Endothelial cell of umbilical vein (primary cell): ENCODE measurements at regions not wholly inside any gene's neighbourhood (a gene's known extent, or its start where the extent isn't known, plus 50 kb on each side); places are given as distances from the start of the nearest gene placed in this dataset.

ENCODE experiments used
- BruUV-seq: library from RNA; stranded (reverse); fragments of 400-500 nt; replicated peaks from 2 replicates; lab custom pipeline; 2021; lab: Mats Ljungman, UMichigan
- CTCF ChIA-PET: fragments of 300-600, 350-600 bp; sonication (Branson Sonifier 250); formaldehyde crosslinking; loops from one replicate; lab custom pipeline; 2021; ENCODE audit warnings: antibody characterized with exemption, inconsistent platforms; lab: Charles Lee
- POLR2A ChIA-PET: fragments of 300-600, 350-600 bp; sonication (Branson Sonifier 250); formaldehyde crosslinking; loops from one replicate; lab custom pipeline; 2021; ENCODE audit warnings: antibody characterized with exemption, inconsistent platforms; lab: Charles Lee
- DNase-seq: peaks from one replicate; pipeline ENCODE4 v3.0.0-alpha.2; 2011; ENCODE audit warnings: low read depth, low spot score
- FAIRE-seq: peaks from 2 replicates; lab custom pipeline; 2011; peaks lifted over from hg19 to GRCh38; lab: Jason Lieb, UNC
- H2AFZ ChIP-seq: 2 replicates; pipeline ENCODE4 v1.6.0; 2012; ENCODE audit warnings: low read depth, low read length, control low read depth, inconsistent platforms
- H3K27ac ChIP-seq: 2 replicates; pipeline ENCODE4 v1.5.1; 2011; ENCODE audit warnings: low read depth, mild to moderate bottlenecking, control low read depth, low read length, moderate library complexity; ENCODE audit not compliant: insufficient read depth
- H3K27me3 ChIP-seq, 2 experiments: 2 replicates each; pipeline versions ENCODE4 v1.6.0 to v1.6.1; 2011; ENCODE audit warnings: low read length in 2 of 2, mixed read lengths in 1 of 2; ENCODE audit not compliant: control insufficient read depth in 2 of 2, insufficient read depth in 2 of 2
- H3K36me3 ChIP-seq, 2 experiments: 2 replicates in 1 of 2; 3 replicates in 1 of 2; pipeline ENCODE4 v1.5.1; 2011; ENCODE audit warnings: low read length in 2 of 2, mild to moderate bottlenecking in 1 of 2, moderate library complexity in 1 of 2; ENCODE audit not compliant: control insufficient read depth in 2 of 2, insufficient read depth in 2 of 2; ENCODE audit errors: extremely low read depth in 1 of 2
- H3K4me1 ChIP-seq: 3 replicates; pipeline ENCODE4 v1.5.1; 2011; ENCODE audit warnings: mild to moderate bottlenecking, low read length; ENCODE audit not compliant: control insufficient read depth, insufficient read depth; ENCODE audit errors: extremely low read depth
- H3K4me2 ChIP-seq: 2 replicates; pipeline ENCODE4 v1.6.1; 2011; ENCODE audit warnings: low read length, control low read depth, mixed read lengths; ENCODE audit not compliant: insufficient read depth
- H3K4me3 ChIP-seq, 3 experiments: fragments of 200-600 bp in 1 of 3; sonication (generic), shearing (Covaris generic) in 1 of 3; replicated peaks in 1 of 3; 2 replicates each; pipeline ENCODE4 v1.5.1; 2011 to 2016; ENCODE audit warnings: control low read depth in 3 of 3, low read length in 3 of 3, mild to moderate bottlenecking in 2 of 3, inconsistent platforms in 1 of 3, low read depth in 1 of 3, moderate library complexity in 1 of 3; ENCODE audit not compliant: insufficient read depth in 1 of 3
- H3K79me2 ChIP-seq: 2 replicates; pipeline ENCODE4 v1.6.0; 2012; ENCODE audit warnings: low read length, inconsistent platforms; ENCODE audit not compliant: control insufficient read depth, insufficient read depth
- H3K9ac ChIP-seq: replicated peaks from 2 replicates; pipeline ENCODE3; 2011; ENCODE audit warnings: low read length, control low read depth; ENCODE audit not compliant: insufficient read depth; ENCODE audit errors: extremely low read depth
- H3K9me1 ChIP-seq: replicated peaks from 3 replicates; pipeline ENCODE4 v1.6.0; 2011; ENCODE audit warnings: mild to moderate bottlenecking, low read length; ENCODE audit not compliant: control insufficient read depth, insufficient read depth; ENCODE audit errors: extremely low read depth
- H3K9me3 ChIP-seq: replicated peaks from 2 replicates; pipeline ENCODE4 v1.5.1; 2012; ENCODE audit warnings: low read length, inconsistent platforms; ENCODE audit not compliant: control insufficient read depth, insufficient read depth
- H4K20me1 ChIP-seq: replicated peaks from 2 replicates; pipeline ENCODE3; 2011; ENCODE audit warnings: mild to moderate bottlenecking, low read length; ENCODE audit not compliant: control insufficient read depth, insufficient read depth; ENCODE audit errors: extremely low read depth
- EZH2 ChIP-seq: IDR thresholded peaks from 2 replicates; pipeline ENCODE4 v1.6.1; 2012; ENCODE audit warnings: borderline replicate concordance, low read depth, mild to moderate bottlenecking, moderate library complexity, low read length, inconsistent platforms; ENCODE audit not compliant: severe bottlenecking
- FOS ChIP-seq: IDR thresholded peaks from 2 replicates; pipeline ENCODE4 v1.6.1; 2011; ENCODE audit warnings: mild to moderate bottlenecking, low read length, moderate library complexity, borderline replicate concordance; ENCODE audit not compliant: insufficient read depth
- GATA2 ChIP-seq: IDR thresholded peaks from 2 replicates; pipeline ENCODE4 v1.7.0; 2011; ENCODE audit warnings: low read depth, mild to moderate bottlenecking, moderate library complexity, mixed read lengths, low read length; ENCODE audit not compliant: insufficient read length, insufficient read depth
- JUN ChIP-seq: IDR thresholded peaks from 2 replicates; pipeline ENCODE4 v1.6.1; 2011; ENCODE audit warnings: borderline replicate concordance, low read depth; ENCODE audit not compliant: insufficient read length, insufficient read depth
- MYC ChIP-seq: IDR thresholded peaks from one replicate; pipeline ENCODE4 v1.6.1; 2011; ENCODE audit warnings: mild to moderate bottlenecking, low read depth, low read length
- POLR2A ChIP-seq: IDR thresholded peaks from 2 replicates; pipeline ENCODE4 v1.6.1; 2012; ENCODE audit warnings: low read depth, mild to moderate bottlenecking, control low read depth, low read length
- POLR2AphosphoS5 ChIP-seq: IDR thresholded peaks from 2 replicates; pipeline ENCODE4 v1.6.1; 2012; ENCODE audit warnings: low read depth, mild to moderate bottlenecking, control low read depth, low read length, moderate library complexity; ENCODE audit not compliant: insufficient read depth
- dilution Hi-C: fragments of 300-500 bp; cut with MboI; formaldehyde crosslinking; loops from one replicate; pipeline ENCODE4 v1.15.0; 2019; ENCODE audit warnings: low sequenced_read_pairs; ENCODE audit not compliant: extremely low pct_ligation_motif_present
- intact Hi-C: fragments of 100-400 bp; cut with micrococcal nuclease; formaldehyde crosslinking; loops from one replicate; pipeline ENCODE4 v1.10.0; 2022
- TF ChIP-seq, protein P1 (sequence below), 2 donors: IDR thresholded peaks; 1 replicate in 1 of 2; 2 replicates in 1 of 2; pipeline ENCODE4 v1.5.1; 2011; ENCODE audit warnings: low read length in 2 of 2, mild to moderate bottlenecking in 2 of 2, moderate library complexity in 2 of 2, control low read depth in 1 of 2, inconsistent platforms in 1 of 2, low read depth in 1 of 2; ENCODE audit not compliant: insufficient read depth in 1 of 2; ENCODE audit errors: extremely low read depth in 1 of 2
- TF ChIP-seq, protein P2 (sequence below): IDR thresholded peaks from 2 replicates; pipeline ENCODE4 v1.6.1; 2011; ENCODE audit not compliant: insufficient read depth, insufficient read length

DNA sequence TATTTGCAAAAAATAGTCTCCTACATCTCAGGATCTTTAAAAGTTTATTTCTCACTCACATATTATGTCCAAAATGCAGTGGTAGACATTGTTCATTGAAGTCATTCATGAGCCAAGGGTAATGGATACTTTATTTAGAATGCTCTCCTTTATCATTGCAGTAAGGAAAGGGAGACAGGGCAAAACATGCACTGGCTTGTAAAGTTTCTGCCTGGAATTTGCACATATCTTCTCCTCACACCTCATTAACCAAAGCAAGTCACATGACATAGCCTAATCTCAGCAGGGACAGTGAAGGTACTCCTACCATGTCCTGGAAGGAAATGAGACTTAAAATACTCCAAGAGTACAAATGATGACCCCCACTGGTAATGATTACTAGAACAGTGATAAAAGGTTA, 333.7 kb upstream of the EPHA3 start:
- DNase-seq, result no peak
- Histone ChIP-seq H3K79me2 (no peaks in the 10 kb centered on the region), H3K4me2 (no peak overlapping the region), H3K36me3 (no peaks in the 10 kb centered on the region), H3K4me1 (no peaks in the 10 kb centered on the region), H4K20me1 (no peaks in the 10 kb centered on the region), H3K9ac (no peak overlapping the region), H3K9me1 (no peaks in the 10 kb centered on the region), H3K4me3 (no peak overlapping the region), H2AFZ (no peak overlapping the region), H3K9me3 (peaks cover 8% of the 10 kb centered on the region), H3K27ac (no peak overlapping the region), H3K27me3 (no peaks in the 10 kb centered on the region)
- intact Hi-C loops (no loop called here), dilution Hi-C loops (no loop called here)
- POLR2A ChIA-PET, result no interaction called here
- BruUV-seq, result no TSS peak
- TF ChIP-seq EZH2 (no peak), POLR2AphosphoS5 (no peak), POLR2A (no peak), FOS (no peak), GATA2 (no peak), MYC (no peak), JUN (no peak)
- TF ChIP-seq, protein P1, sequence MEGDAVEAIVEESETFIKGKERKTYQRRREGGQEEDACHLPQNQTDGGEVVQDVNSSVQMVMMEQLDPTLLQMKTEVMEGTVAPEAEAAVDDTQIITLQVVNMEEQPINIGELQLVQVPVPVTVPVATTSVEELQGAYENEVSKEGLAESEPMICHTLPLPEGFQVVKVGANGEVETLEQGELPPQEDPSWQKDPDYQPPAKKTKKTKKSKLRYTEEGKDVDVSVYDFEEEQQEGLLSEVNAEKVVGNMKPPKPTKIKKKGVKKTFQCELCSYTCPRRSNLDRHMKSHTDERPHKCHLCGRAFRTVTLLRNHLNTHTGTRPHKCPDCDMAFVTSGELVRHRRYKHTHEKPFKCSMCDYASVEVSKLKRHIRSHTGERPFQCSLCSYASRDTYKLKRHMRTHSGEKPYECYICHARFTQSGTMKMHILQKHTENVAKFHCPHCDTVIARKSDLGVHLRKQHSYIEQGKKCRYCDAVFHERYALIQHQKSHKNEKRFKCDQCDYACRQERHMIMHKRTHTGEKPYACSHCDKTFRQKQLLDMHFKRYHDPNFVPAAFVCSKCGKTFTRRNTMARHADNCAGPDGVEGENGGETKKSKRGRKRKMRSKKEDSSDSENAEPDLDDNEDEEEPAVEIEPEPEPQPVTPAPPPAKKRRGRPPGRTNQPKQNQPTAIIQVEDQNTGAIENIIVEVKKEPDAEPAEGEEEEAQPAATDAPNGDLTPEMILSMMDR (IDR thresholded peaks at IDR 0.05; ENCODE audit: extremely low read depth in 1 of 2, insufficient read depth in 1 of 2, low read depth in 1 of 2, low read length in 2 of 2), result no peak
- TF ChIP-seq, protein P2, sequence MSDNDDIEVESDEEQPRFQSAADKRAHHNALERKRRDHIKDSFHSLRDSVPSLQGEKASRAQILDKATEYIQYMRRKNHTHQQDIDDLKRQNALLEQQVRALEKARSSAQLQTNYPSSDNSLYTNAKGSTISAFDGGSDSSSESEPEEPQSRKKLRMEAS, result no peak
- CTCF ChIA-PET, result no interaction called here
- FAIRE-seq, result no peak
